ENCODE measurements at regions not wholly inside any gene's neighbourhood (a gene's known extent, or its start where the extent isn't known, plus 50 kb on each side); places are given as distances from the start of the nearest gene placed in this dataset.

DNA sequence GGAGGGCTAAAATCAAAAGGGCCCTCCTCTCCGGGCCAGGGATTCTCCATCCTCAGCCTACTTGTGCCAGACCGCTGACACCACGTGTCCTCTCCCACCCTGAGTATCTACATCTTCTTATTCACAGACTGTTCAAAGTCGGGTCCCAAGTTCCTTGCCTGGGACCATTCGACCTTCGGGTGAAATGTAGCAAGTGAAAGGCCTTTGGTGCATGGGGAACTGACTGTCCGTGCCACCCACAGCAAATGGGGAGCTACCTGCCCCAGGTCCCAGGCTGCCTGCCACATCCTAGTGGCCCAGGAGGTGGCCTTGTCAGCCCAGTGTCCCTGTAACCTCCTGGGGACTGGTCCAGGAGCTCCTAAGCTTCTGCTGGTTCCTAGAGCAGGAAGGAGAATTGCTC is 67.3 kb downstream of the RTL6 start:
- H3K4me3 ChIP-seq (replicated peaks; ENCODE audit: low read depth, low read length), result no peak overlapping the region
- H3K27me3 ChIP-seq (replicated peaks; ENCODE audit: control insufficient read depth, insufficient read depth, low read length), result no peaks in the 10 kb centered on the region; the same call in 1 of the 2 replicates
- TF ChIP-seq, protein P1, sequence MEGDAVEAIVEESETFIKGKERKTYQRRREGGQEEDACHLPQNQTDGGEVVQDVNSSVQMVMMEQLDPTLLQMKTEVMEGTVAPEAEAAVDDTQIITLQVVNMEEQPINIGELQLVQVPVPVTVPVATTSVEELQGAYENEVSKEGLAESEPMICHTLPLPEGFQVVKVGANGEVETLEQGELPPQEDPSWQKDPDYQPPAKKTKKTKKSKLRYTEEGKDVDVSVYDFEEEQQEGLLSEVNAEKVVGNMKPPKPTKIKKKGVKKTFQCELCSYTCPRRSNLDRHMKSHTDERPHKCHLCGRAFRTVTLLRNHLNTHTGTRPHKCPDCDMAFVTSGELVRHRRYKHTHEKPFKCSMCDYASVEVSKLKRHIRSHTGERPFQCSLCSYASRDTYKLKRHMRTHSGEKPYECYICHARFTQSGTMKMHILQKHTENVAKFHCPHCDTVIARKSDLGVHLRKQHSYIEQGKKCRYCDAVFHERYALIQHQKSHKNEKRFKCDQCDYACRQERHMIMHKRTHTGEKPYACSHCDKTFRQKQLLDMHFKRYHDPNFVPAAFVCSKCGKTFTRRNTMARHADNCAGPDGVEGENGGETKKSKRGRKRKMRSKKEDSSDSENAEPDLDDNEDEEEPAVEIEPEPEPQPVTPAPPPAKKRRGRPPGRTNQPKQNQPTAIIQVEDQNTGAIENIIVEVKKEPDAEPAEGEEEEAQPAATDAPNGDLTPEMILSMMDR (IDR thresholded peaks at IDR 0.05; ENCODE audit: insufficient read depth, low read length, poor library complexity, severe bottlenecking), result no peak
- no peak for DNase-seq (ENCODE audit: extremely low read depth, insufficient read length)
- no peaks in the 10 kb centered on the region for H3K36me3 ChIP-seq (ENCODE audit: control insufficient read depth, insufficient read depth, low read length)

DNA sequence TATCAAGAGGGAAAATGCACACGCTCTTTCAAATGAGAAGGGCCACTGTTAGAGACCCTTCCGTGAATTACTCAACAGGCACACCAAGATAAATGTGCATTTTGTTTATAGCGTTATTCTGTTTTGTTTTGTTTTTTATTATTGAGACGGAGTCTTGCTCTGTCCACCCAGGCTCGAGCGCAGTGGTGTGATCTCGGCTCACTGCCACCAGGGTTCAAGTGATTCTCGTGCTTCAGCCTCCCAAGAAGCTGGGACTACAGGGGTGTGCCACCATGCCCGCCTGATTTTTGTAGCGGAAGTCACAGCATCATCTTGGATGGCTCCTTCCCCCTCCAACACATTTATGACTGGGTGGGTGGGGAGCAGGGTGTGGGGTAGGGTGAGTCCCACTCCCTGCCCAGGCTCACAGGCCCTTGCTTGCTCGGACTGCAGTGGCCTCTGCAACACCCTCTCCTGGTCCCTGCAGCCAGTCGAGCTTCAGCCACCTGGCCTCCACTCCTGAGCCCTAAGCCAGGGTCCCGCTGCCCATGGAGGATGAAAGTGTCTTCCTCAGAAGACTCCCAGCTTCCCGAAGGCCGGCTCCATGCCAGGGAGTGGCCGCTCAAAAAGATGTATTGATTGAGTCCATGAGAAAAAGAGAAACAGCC is 68.0 kb downstream of the RTL6 start:
- H3K27me3 ChIP-seq (replicated peaks; ENCODE audit: control insufficient read depth, insufficient read depth, low read length), result no peaks in the 10 kb centered on the region; the same call in 1 of the 2 replicates
- no peak for DNase-seq (ENCODE audit: extremely low read depth, insufficient read length)
- TF ChIP-seq, protein P1 (IDR thresholded peaks at IDR 0.05; ENCODE audit: insufficient read depth, low read length, poor library complexity, severe bottlenecking), result no peak
- H3K36me3 ChIP-seq (ENCODE audit: control insufficient read depth, insufficient read depth, low read length), result no peaks in the 10 kb centered on the region
- H3K4me3 ChIP-seq (replicated peaks; ENCODE audit: low read depth, low read length), result no peak overlapping the region

DNA sequence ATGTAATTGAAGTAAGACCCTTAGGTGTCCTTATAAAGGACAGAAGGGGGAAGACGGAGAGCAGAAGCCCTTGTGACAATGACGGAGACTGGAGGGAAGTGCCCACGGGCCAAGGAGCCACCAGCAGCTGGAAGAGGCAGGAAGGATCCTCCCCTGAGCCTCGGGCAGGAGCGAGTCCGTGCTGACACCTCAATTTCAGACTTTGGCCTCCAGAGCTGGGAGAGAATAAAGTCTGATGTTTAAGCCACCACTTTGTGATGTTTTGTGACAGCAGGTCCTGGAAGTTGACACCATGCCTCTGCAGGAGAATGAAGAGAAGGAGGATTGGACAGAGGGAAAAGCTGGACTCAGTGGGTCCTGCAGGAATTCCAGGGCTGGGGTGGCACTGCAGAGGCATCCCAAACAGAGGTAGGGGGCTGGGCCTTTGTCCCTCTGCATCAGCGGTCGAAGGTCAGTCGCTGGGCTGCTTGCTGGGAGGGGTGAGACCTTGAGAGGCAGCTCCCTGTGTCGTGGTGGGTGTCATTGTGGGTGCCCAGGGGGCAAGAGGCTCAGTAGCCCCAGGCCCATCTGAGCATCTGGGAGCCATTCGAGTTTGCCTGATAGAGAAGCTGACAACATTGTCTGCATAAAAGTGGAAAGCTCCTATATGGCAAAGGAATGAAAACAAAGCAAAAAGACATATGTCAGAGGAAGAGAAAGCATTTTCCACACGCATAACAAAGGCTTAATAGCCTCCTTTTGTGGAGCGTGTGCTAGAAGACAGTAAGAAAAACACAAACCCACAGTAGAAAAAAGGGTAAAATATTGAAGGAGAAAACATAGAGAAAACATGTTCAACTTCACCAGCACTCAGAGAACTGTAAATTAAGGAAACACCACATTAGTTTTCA is 68.8 kb downstream of the RTL6 start:
- Histone ChIP-seq H3K36me3 (ENCODE audit: control insufficient read depth, insufficient read depth, low read length) (no peaks in the 10 kb centered on the region), H3K4me3 (replicated peaks; ENCODE audit: low read depth, low read length) (no peak overlapping the region), H3K27me3 (replicated peaks; ENCODE audit: control insufficient read depth, insufficient read depth, low read length) (no peaks in the 10 kb centered on the region; the same call in 1 of the 2 replicates)
- DNase-seq (ENCODE audit: extremely low read depth, insufficient read length), result no peak
- TF ChIP-seq, protein P1 (IDR thresholded peaks at IDR 0.05; ENCODE audit: insufficient read depth, low read length, poor library complexity, severe bottlenecking), result no peak

DNA sequence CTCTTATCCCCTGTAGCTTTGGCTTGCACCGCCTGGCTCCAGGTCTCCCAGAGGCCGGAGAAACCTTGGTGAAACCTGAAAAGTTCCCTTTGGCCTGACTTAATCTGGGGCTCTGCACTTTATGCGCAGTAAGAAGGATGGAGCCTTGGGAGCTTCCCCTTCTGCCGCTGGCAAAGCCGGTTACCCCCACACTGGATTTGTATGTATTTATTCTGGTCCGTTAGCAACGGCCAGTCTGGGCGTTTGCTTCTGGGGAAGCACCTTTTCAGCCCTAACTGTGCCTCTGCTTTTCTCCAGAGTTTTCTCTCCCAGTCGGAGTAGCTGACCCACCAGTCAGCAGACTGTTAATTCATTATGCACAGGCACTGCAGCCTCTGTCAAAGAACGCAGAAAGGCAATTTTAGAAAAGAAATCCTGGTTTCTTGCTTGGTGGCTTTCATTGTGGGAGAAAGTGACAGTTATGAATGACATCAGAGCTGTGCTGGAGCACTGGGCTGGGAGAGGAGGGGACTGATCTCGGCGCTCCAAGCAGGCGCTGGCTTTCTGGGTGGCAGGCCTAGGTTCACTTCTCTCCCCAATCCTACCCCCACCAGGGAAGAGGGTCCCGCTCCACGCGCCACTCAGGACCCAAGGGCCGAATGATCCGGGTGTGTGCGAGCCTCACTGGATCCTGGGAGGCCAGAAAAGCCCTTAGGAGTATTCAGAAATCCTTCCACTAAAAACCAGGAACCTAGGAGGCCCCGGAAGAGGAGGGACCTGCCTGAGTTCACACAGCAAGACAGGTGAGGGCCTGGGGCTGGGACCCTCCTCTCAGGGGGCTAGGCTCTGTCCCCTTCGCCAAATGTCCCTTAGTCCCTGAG is 70.2 kb downstream of the RTL6 start:
- Histone ChIP-seq H3K27me3 (replicated peaks; ENCODE audit: control insufficient read depth, insufficient read depth, low read length) (no peaks in the 10 kb centered on the region; the same call in 1 of the 2 replicates), H3K4me3 (replicated peaks; ENCODE audit: low read depth, low read length) (no peak overlapping the region), H3K36me3 (ENCODE audit: control insufficient read depth, insufficient read depth, low read length) (no peaks in the 10 kb centered on the region)
- DNase-seq (ENCODE audit: extremely low read depth, insufficient read length), result no peak
- TF ChIP-seq, protein P1 (IDR thresholded peaks at IDR 0.05; ENCODE audit: insufficient read depth, low read length, poor library complexity, severe bottlenecking), result no peak

DNA sequence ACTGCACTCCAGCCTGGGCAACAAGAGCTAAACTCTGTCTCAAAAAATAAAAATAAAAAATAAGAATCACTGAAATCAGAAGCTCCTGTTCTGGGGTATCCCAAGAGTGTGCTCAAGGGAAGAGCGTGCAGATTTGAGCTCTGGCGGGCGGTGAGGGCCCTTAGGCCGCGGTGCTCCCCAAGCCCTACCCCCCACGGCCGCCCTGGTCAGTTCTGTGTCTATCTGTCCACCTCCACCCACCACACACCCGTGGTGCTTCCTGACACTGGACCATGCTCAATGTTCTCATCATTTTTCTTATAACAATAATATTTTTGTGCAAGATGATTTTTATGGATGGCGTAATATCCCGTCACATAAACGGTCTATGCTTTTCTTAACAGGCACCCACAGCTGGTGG is 71.1 kb downstream of the RTL6 start:
- Histone ChIP-seq H3K4me3 (replicated peaks; ENCODE audit: low read depth, low read length) (no peak overlapping the region), H3K36me3 (ENCODE audit: control insufficient read depth, insufficient read depth, low read length) (no peaks in the 10 kb centered on the region), H3K27me3 (replicated peaks; ENCODE audit: control insufficient read depth, insufficient read depth, low read length) (no peaks in the 10 kb centered on the region; the same call in 1 of the 2 replicates)
- TF ChIP-seq, protein P1 (IDR thresholded peaks at IDR 0.05; ENCODE audit: insufficient read depth, low read length, poor library complexity, severe bottlenecking), result no peak
- DNase-seq (ENCODE audit: extremely low read depth, insufficient read length), result no peak

All from GM06990 (cell line).